PC-9 (cell line): ENCODE measurements at regions not wholly inside any gene's neighbourhood (a gene's known extent, or its start where the extent isn't known, plus 50 kb on each side); places are given as distances from the start of the nearest gene placed in this dataset.

Experiments
- BruUV-seq: library from RNA; stranded (reverse); fragments of 400-500 nt; replicated peaks from 2 replicates; lab custom pipeline; 2021; lab: Mats Ljungman, UMichigan
- CTCF ChIA-PET: fragments of 300-600 bp; sonication (Branson Sonifier 250); formaldehyde crosslinking; loops from one replicate; lab custom pipeline; 2022; ENCODE audit warnings: antibody characterized with exemption; lab: Charles Lee
- POLR2A ChIA-PET: fragments of 300-600 bp; sonication (Branson Sonifier 250); formaldehyde crosslinking; loops from one replicate; lab custom pipeline; 2022; ENCODE audit warnings: antibody characterized with exemption; ENCODE audit not compliant: unreplicated experiment; lab: Charles Lee
- DNase-seq, 2 experiments: peaks; one replicate each; pipeline versions ENCODE4 v3.0.0 to v3.0.0-alpha.2; 2015 to 2022; ENCODE audit warnings: mixed read lengths in 1 of 2
- H2AFZ ChIP-seq: fragments of 200-600 bp; sonication (generic); 2 replicates; pipeline ENCODE4 v1.8.1; 2017; ENCODE audit warnings: antibody characterized with exemption
- H3F3A ChIP-seq: fragments of 200-600 bp; sonication (generic); 2 replicates; pipeline ENCODE4 v1.8.1; 2017; ENCODE audit warnings: antibody characterized with exemption, mild to moderate bottlenecking, low read depth; ENCODE audit not compliant: insufficient read depth
- H3K27ac ChIP-seq: fragments of 200-600 bp; sonication (generic); 2 replicates; pipeline ENCODE4 v1.6.1; 2016; ENCODE audit warnings: mixed run types
- H3K27me3 ChIP-seq: fragments of 200-600 bp; sonication (generic); 2 replicates; pipeline ENCODE4 v1.6.1; 2016; ENCODE audit warnings: low read depth, mixed run types; ENCODE audit not compliant: insufficient read depth
- H3K36me3 ChIP-seq: fragments of 200-600 bp; sonication (generic); 2 replicates; pipeline ENCODE4 v1.6.1; 2016; ENCODE audit warnings: low read depth, mixed run types
- H3K4me1 ChIP-seq: fragments of 200-600 bp; sonication (generic); replicated peaks from 2 replicates; pipeline ENCODE4 v1.6.1; 2016; ENCODE audit warnings: mixed run types; ENCODE audit not compliant: insufficient read depth
- H3K4me2 ChIP-seq: fragments of 200-600 bp; sonication (generic); 2 replicates; pipeline ENCODE4 v1.6.1; 2017; ENCODE audit warnings: mixed run types
- H3K4me3 ChIP-seq: fragments of 200-600 bp; sonication (generic); 2 replicates; pipeline ENCODE4 v1.6.1; 2016; ENCODE audit warnings: mixed run types
- H3K79me2 ChIP-seq: fragments of 200-600 bp; sonication (generic); 2 replicates; pipeline ENCODE4 v1.6.1; 2017; ENCODE audit warnings: low read depth, mixed run types
- H3K9me2 ChIP-seq: fragments of 200-600 bp; sonication (generic); 2 replicates; pipeline ENCODE4 v1.8.1; 2017; ENCODE audit warnings: mild to moderate bottlenecking; ENCODE audit not compliant: insufficient read depth
- H3K9me3 ChIP-seq: fragments of 200-600 bp; sonication (generic); 2 replicates; pipeline ENCODE4 v1.8.1; 2016; ENCODE audit warnings: low read depth; ENCODE audit not compliant: insufficient read depth
- H4K20me1 ChIP-seq: fragments of 200-600 bp; sonication (generic); 2 replicates; pipeline ENCODE4 v1.8.1; 2017; ENCODE audit not compliant: insufficient read depth
- CTCF ChIP-seq: fragments of 200-600 bp; sonication (generic); conservative IDR thresholded peaks from 2 replicates; pipeline ENCODE4 v1.6.1; 2017; ENCODE audit warnings: mixed run types, antibody characterized with exemption, mild to moderate bottlenecking, moderate library complexity
- EZH2 ChIP-seq: fragments of 200-600 bp; sonication (generic); IDR thresholded peaks from 2 replicates; pipeline ENCODE4 v1.8.0; 2017; ENCODE audit warnings: antibody characterized with exemption, low read depth
- intact Hi-C: fragments of 100-400 bp; cut with micrococcal nuclease; formaldehyde crosslinking; loops from one replicate; pipeline ENCODE4 v1.10.0; 2022; ENCODE audit not compliant: unreplicated experiment

- ChIA-PET CTCF (no interaction called here), POLR2A (interaction anchor here (0.5 kb wide), 1 partner anchor 326 kb away, joined by 3 read pairs; no protein-coding TSS in a partner anchor)
- no peaks in the 10 kb centered on the region for H4K20me1 ChIP-seq
- H3K4me2 ChIP-seq, result no peak overlapping the region
- H3K4me3 ChIP-seq, result no peak overlapping the region
- no peaks in the 10 kb centered on the region for H3K4me1 ChIP-seq
- no peaks in the 10 kb centered on the region for H3K27me3 ChIP-seq
- TF ChIP-seq CTCF, result no peak
- no peak for TF ChIP-seq EZH2
- intact Hi-C loops, result no loop called here
- H3K36me3 ChIP-seq, result no peaks in the 10 kb centered on the region
- BruUV-seq, result no TSS peak
- H3K79me2 ChIP-seq, result no peaks in the 10 kb centered on the region
- no peaks in the 10 kb centered on the region; the same call in 1 of the 2 replicates for H3K9me3 ChIP-seq
- no peaks in the 10 kb centered on the region for H3K9me2 ChIP-seq
- no peaks in the 10 kb centered on the region for H3F3A ChIP-seq
- no peak overlapping the region for H2AFZ ChIP-seq
- DNase-seq, result no peak
- H3K27ac ChIP-seq, result no peak overlapping the region
Measured at GRCh38 chr10:62462461-62462860, 88.3 kb downstream of the ZNF365 start.

DNA sequence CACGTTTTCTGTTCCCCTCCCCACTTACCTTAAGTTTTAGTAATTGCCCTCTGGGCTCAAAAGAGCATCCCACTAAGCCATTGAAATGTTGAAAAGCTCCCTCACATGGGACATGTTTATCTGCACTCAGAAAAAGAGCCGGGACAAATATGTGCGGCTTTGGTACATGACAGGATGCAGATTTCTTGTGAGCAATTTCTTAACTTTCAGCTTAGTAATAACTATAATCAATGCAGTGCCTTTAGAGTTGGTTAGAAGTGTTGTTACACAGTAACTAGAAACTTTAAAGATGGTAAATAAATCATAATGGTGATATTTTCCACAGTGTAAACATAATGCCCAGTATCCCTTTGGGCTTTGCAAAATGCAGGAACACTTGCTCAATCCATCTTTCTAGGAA, 89.2 kb downstream of the ZNF365 start:
- no peaks in the 10 kb centered on the region for H3K36me3 ChIP-seq
- H3K79me2 ChIP-seq, result no peaks in the 10 kb centered on the region
- no peaks in the 10 kb centered on the region; the same call in 1 of the 2 replicates for H3K9me3 ChIP-seq
- CTCF ChIA-PET, result no interaction called here
- H3K9me2 ChIP-seq, result no peaks in the 10 kb centered on the region
- intact Hi-C loops, result no loop called here
- no peak overlapping the region; the same call in 1 of the 2 replicates for H2AFZ ChIP-seq
- no peaks in the 10 kb centered on the region for H3F3A ChIP-seq
- H3K27ac ChIP-seq, result no peak overlapping the region
- no peak overlapping the region for H3K4me2 ChIP-seq
- POLR2A ChIA-PET, result interaction anchor here (0.5 to 0.6 kb wide), 2 partner anchors 24 to 1227 kb away, joined by 3 read pairs; no protein-coding TSS in a partner anchor
- BruUV-seq, result no TSS peak
- H3K4me3 ChIP-seq, result no peak overlapping the region
- no peaks in the 10 kb centered on the region for H3K4me1 ChIP-seq
- no peak for DNase-seq
- no peaks in the 10 kb centered on the region for H3K27me3 ChIP-seq
- H4K20me1 ChIP-seq, result no peaks in the 10 kb centered on the region
- no peak for TF ChIP-seq CTCF
- TF ChIP-seq EZH2, result no peak

DNA sequence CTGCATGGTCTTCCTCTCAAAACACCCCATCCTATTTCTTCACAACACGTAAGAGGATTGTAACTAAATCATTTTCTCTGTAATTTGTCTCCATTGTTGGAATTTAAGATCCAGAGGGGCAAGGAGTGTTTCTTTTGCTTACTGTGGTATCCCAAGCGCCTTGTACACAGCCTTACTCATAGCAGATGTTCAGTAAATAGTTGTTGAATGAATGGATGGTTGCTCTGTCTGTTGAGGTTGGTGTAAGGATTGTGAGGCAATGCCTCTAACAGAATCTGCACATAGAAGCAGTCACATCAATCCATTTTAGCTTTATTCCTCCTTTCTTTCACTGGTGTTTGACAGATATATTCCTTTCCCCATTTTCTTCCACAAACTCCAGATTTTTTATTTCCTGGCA, 90.1 kb downstream of the ZNF365 start:
- Histone ChIP-seq H3K79me2 (no peaks in the 10 kb centered on the region), H3K9me3 (no peaks in the 10 kb centered on the region; the same call in 1 of the 2 replicates), H3K4me1 (no peaks in the 10 kb centered on the region), H3K36me3 (no peaks in the 10 kb centered on the region), H4K20me1 (no peaks in the 10 kb centered on the region), H2AFZ (no peak overlapping the region; the same call in 1 of the 2 replicates), H3F3A (no peaks in the 10 kb centered on the region), H3K4me3 (no peak overlapping the region), H3K9me2 (no peaks in the 10 kb centered on the region), H3K4me2 (no peak overlapping the region), H3K27me3 (no peaks in the 10 kb centered on the region), H3K27ac (no peak overlapping the region)
- intact Hi-C loops, result no loop called here
- no TSS peak for BruUV-seq
- TF ChIP-seq EZH2 (no peak), CTCF (no peak)
- CTCF ChIA-PET, result no interaction called here
- DNase-seq, result no peak
- POLR2A ChIA-PET, result no interaction called here
